Hepatocyte (in vitro differentiated cells): ENCODE measurements at regions not wholly inside any gene's neighbourhood (a gene's known extent, or its start where the extent isn't known, plus 50 kb on each side); places are given as distances from the start of the nearest gene placed in this dataset.

ENCODE experiments used
- EZH2 ChIP-seq: fragments of 200-600 bp; sonication (generic); IDR thresholded peaks from 2 replicates; pipeline ENCODE4 v1.6.1; 2016; ENCODE audit warnings: antibody characterized with exemption, mild to moderate bottlenecking, borderline replicate concordance
- EZH2phosphoT487 ChIP-seq: fragments of 200-600 bp; sonication (generic); IDR thresholded peaks from one replicate; pipeline ENCODE4 v1.6.1; 2018; ENCODE audit warnings: antibody characterized with exemption, mild to moderate bottlenecking, low read depth, moderate library complexity; ENCODE audit not compliant: unreplicated experiment, severe bottlenecking

GRCh38 chr10:21196822-21197395 lies 299.8 kb upstream of the NEBL start:
- no peak for TF ChIP-seq EZH2phosphoT487
- no peak for TF ChIP-seq EZH2
